K562 (cell line): ENCODE measurements at regions not wholly inside any gene's neighbourhood (a gene's known extent, or its start where the extent isn't known, plus 50 kb on each side); places are given as distances from the start of the nearest gene placed in this dataset.

Source experiments
- ATAC-seq: fragments of 200-7000 bp; cut with Tn5 transposase; 3 replicates; pipeline ENCODE4 v1.9.1; 2020; ENCODE audit warnings: moderate library complexity
- BruUV-seq: library from RNA; stranded (reverse); fragments of 400-500 nt; replicated peaks from 2 replicates; lab custom pipeline; 2021; lab: Mats Ljungman, UMichigan
- CTCF ChIA-PET: fragments of 300-600 bp; formaldehyde crosslinking; extraction: SDS; loops from one replicate; lab custom pipeline; 2021; ENCODE audit warnings: low intra/inter-chr PET ratio; lab: Yijun Ruan, JAX
- POLR2A ChIA-PET: fragments of 300-600, 350-650 bp; sonication (Branson Sonifier 250); formaldehyde crosslinking; extraction: SDS; loops from one replicate; lab custom pipeline; 2021; ENCODE audit warnings: antibody characterized with exemption, inconsistent platforms; lab: Yijun Ruan, JAX
- DNase-seq, 4 experiments: peaks; one replicate each; pipeline versions ENCODE4 v3.0.0 to v3.0.0-alpha.2; 2011 to 2018; ENCODE audit warnings: low spot score in 3 of 4, mixed read lengths in 3 of 4; ENCODE audit errors: extremely low read depth in 1 of 4
- FAIRE-seq: peaks from 2 replicates; lab custom pipeline; 2011; peaks lifted over from hg19 to GRCh38; lab: Jason Lieb, UNC
- H2AFZ ChIP-seq: 2 replicates; pipeline ENCODE4 v1.6.0; 2011; ENCODE audit warnings: low read depth, low read length, control low read depth, inconsistent platforms
- H3K27ac ChIP-seq: fragments of 200-600 bp; 3 replicates; pipeline ENCODE4 v1.8.0; 2011; ENCODE audit warnings: low read depth, mild to moderate bottlenecking, control low read depth, inconsistent platforms, low read length, moderate library complexity, mixed read lengths; ENCODE audit errors: extremely low read depth
- H3K27me3 ChIP-seq, 2 experiments: fragments of 300-600 bp in 1 of 2; 2 replicates in 1 of 2; 3 replicates in 1 of 2; pipeline versions ENCODE4 v1.6.0 to v1.8.0; 2011; ENCODE audit warnings: inconsistent platforms in 2 of 2, low read length in 2 of 2, mild to moderate bottlenecking in 1 of 2, mixed read lengths in 1 of 2, moderate library complexity in 1 of 2; ENCODE audit not compliant: control insufficient read depth in 2 of 2, insufficient read depth in 2 of 2
- H3K36me3 ChIP-seq: fragments of 300-600 bp; 3 replicates; pipeline ENCODE4 v1.8.0; 2011; ENCODE audit warnings: mild to moderate bottlenecking, low read length, inconsistent platforms; ENCODE audit not compliant: control insufficient read depth, insufficient read depth
- H3K4me1 ChIP-seq, 2 experiments: fragments of 200-600 bp in 1 of 2; replicated peaks in 1 of 2; 2 replicates in 1 of 2; 3 replicates in 1 of 2; pipeline versions ENCODE4 v1.5.1 to v1.8.0; 2011; ENCODE audit warnings: inconsistent platforms in 2 of 2, low read length in 2 of 2, mild to moderate bottlenecking in 1 of 2, mixed read lengths in 1 of 2, moderate library complexity in 1 of 2; ENCODE audit not compliant: control insufficient read depth in 2 of 2, insufficient read depth in 2 of 2
- H3K4me2 ChIP-seq: 2 replicates; pipeline ENCODE4 v1.6.1; 2011; ENCODE audit warnings: low read length, control low read depth, inconsistent platforms, mixed read lengths; ENCODE audit not compliant: insufficient read depth
- H3K4me3 ChIP-seq: fragments of 200-600 bp; sonication (generic), shearing (Covaris generic); 2 replicates; pipeline ENCODE4 v1.5.1; 2016; ENCODE audit warnings: control low read depth, inconsistent platforms
- H3K79me2 ChIP-seq: fragments of 200-600 bp; 3 replicates; pipeline ENCODE4 v1.8.0; 2011; ENCODE audit warnings: low read length, inconsistent platforms; ENCODE audit not compliant: control insufficient read depth, insufficient read depth
- H3K9ac ChIP-seq, 2 experiments: 2 replicates each; pipeline versions ENCODE4 v1.6.0 to v1.6.1; 2011; ENCODE audit warnings: low read depth in 2 of 2, low read length in 2 of 2, control low read depth in 1 of 2, inconsistent platforms in 1 of 2, mild to moderate bottlenecking in 1 of 2, mixed read lengths in 1 of 2; ENCODE audit not compliant: insufficient read depth in 1 of 2
- H3K9me1 ChIP-seq: one replicate; pipeline ENCODE4 v1.6.0; 2011; ENCODE audit warnings: inconsistent platforms, mild to moderate bottlenecking, low read length, moderate library complexity; ENCODE audit not compliant: control insufficient read depth, insufficient read depth
- H3K9me3 ChIP-seq: replicated peaks from 2 replicates; pipeline ENCODE4 v1.5.1; 2011; ENCODE audit warnings: low read depth, low read length, inconsistent platforms; ENCODE audit not compliant: control insufficient read depth, insufficient read depth
- H4K20me1 ChIP-seq: replicated peaks from 2 replicates; pipeline ENCODE4 v1.6.1; 2011; ENCODE audit warnings: low read length, inconsistent platforms, mixed read lengths; ENCODE audit not compliant: control insufficient read depth, insufficient read depth
- ATF1 ChIP-seq, 2 experiments: fragments of 450-650 bp in 1 of 2; IDR thresholded peaks; 2 replicates each; pipeline ENCODE4 v1.6.1; 2016; ENCODE audit warnings: missing compliant biosample characterization in 1 of 2, missing genetic modification characterization in 1 of 2
- CBFB ChIP-seq: sonication (generic); formaldehyde crosslinking; IDR thresholded peaks from 2 replicates; pipeline ENCODE4 v1.4.0; 2020; ENCODE audit warnings: mild to moderate bottlenecking, missing genetic modification reagents
- CBX2 ChIP-seq: fragments of 200-600 bp; sonication (generic); IDR thresholded peaks from one replicate; pipeline ENCODE4 v1.6.1; 2012; ENCODE audit warnings: mild to moderate bottlenecking, low read length, inconsistent platforms; ENCODE audit not compliant: insufficient read depth, poor library complexity, severe bottlenecking
- CC2D1A ChIP-seq: fragments of 450-650 bp; IDR thresholded peaks from 2 replicates; pipeline ENCODE4 v1.6.1; 2017; ENCODE audit warnings: mild to moderate bottlenecking
- CGGBP1 ChIP-seq: fragments of 250-450 bp; sonication (Bioruptor Pico); IDR thresholded peaks from 2 replicates; pipeline ENCODE4 v1.9.0; 2021; ENCODE audit warnings: mild to moderate bottlenecking
- DACH1 ChIP-seq: fragments of 450-650 bp; IDR thresholded peaks from 2 replicates; pipeline ENCODE4 v1.6.1; 2018; ENCODE audit not compliant: partially characterized antibody
- EGR1 ChIP-seq: fragments of 450-650 bp; conservative IDR thresholded peaks from 2 replicates; pipeline ENCODE4 v1.6.1; 2017; ENCODE audit warnings: mild to moderate bottlenecking
- FOSL1 ChIP-seq: fragments of 200-800 bp; sonication (Bioruptor generic); conservative IDR thresholded peaks from 2 replicates; pipeline ENCODE4 v1.6.1; 2016; ENCODE audit warnings: missing genetic modification characterization, missing compliant biosample characterization
- NCOA1 ChIP-seq: fragments of 450-650 bp; IDR thresholded peaks from 2 replicates; pipeline ENCODE4 v1.6.1; 2016; ENCODE audit warnings: low read depth
- NFIX ChIP-seq: fragments of 250-450 bp; sonication (Bioruptor Pico); IDR thresholded peaks from 2 replicates; pipeline ENCODE4 v1.4.0; 2020; ENCODE audit warnings: low read depth, mild to moderate bottlenecking, moderate library complexity
- NFXL1 ChIP-seq: fragments of 450-650 bp; formaldehyde crosslinking; IDR thresholded peaks from 2 replicates; pipeline ENCODE4 v1.4.0; 2021; ENCODE audit warnings: mild to moderate bottlenecking
- STAT5A ChIP-seq: IDR thresholded peaks from 2 replicates; pipeline ENCODE4 v1.6.1; 2012; ENCODE audit warnings: low read length, inconsistent platforms, borderline replicate concordance
- VEZF1 ChIP-seq: fragments of 200-800 bp; sonication (Bioruptor generic); IDR thresholded peaks from 2 replicates; pipeline ENCODE4 v1.6.1; 2017; ENCODE audit warnings: missing genetic modification characterization, missing compliant biosample characterization
- WGBS: fragments of 100-300 bp; shearing (Covaris generic); methylation state at CpG from one replicate; pipeline ENCODE4 v1.1.6; 2016; ENCODE audit warnings: low coverage, mixed read lengths; ENCODE audit not compliant: insufficient coverage; ENCODE audit errors: missing lambda C conversion rate; 5-methylcytosine and 5-hydroxymethylcytosine counted together
- in situ Hi-C: fragments of 300-500 bp; cut with MboI; formaldehyde crosslinking; loops from 4 replicates; pipeline ENCODE4 v1.15.0; 2018; ENCODE audit warnings: inconsistent platforms, mixed read lengths
- intact Hi-C: fragments of 100-400 bp; cut with micrococcal nuclease; formaldehyde crosslinking; loops from 2 replicates; pipeline ENCODE4 v1.14.2; 2022
- TF ChIP-seq, protein P1 (sequence below): fragments of 450-650 bp; formaldehyde crosslinking; IDR thresholded peaks from 2 replicates; pipeline ENCODE4 v1.4.0; 2022; ENCODE audit warnings: missing genetic modification characterization
- TF ChIP-seq, protein P2 (sequence below), 3 experiments: fragments of 200-800 bp in 1 of 3; fragments of 250-450 bp in 1 of 3; fragments of 450-650 bp in 1 of 3; sonication (Bioruptor Pico) in 1 of 3; sonication (Bioruptor generic) in 1 of 3; formaldehyde crosslinking in 1 of 3; IDR thresholded peaks; 2 replicates each; pipeline versions ENCODE4 v1.6.1 to v1.8.0; 2016 to 2022; ENCODE audit warnings: mild to moderate bottlenecking in 2 of 3, missing genetic modification characterization in 2 of 3, missing compliant biosample characterization in 1 of 3, moderate library complexity in 1 of 3
- TF ChIP-seq, protein P3 (sequence below): conservative IDR thresholded peaks from 2 replicates; pipeline ENCODE4 v1.6.1; 2011; ENCODE audit warnings: low read depth, mild to moderate bottlenecking, low read length; ENCODE audit not compliant: control insufficient read depth

DNA sequence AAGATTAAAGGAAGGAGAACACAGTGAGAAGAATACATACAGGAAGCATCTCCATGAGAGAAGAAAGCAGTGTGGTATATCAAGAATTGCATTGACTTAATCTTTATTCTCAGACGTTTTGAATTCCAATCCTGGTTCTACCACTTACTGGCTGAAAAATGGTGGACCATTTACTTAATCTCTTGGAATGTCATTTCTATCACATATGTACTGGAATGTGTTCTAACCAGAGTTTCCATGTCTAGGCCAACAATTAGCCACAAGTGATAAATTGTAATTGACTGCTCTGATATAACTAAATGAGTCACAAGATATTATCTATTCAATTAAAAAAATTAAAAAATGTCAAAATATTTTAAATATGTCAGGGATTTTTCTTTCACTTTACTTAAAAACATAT, 626.1 kb downstream of the PTPRC start:
- Histone ChIP-seq H3K9me1 (no peaks in the 10 kb centered on the region), H2AFZ (no peak overlapping the region), H3K79me2 (no peaks in the 10 kb centered on the region), H4K20me1 (no peaks in the 10 kb centered on the region), H3K4me1 (no peaks in the 10 kb centered on the region), H3K9me3 (no peaks in the 10 kb centered on the region; the same call in 1 of the 2 replicates), H3K27ac (no peak overlapping the region), H3K27me3 (no peaks in the 10 kb centered on the region), H3K4me2 (no peak overlapping the region), H3K4me3 (no peak overlapping the region), H3K9ac (no peak overlapping the region), H3K36me3 (no peaks in the 10 kb centered on the region)
- intact Hi-C loops: no loop called here
- ATAC-seq: no peak
- 0% methylated on average over 1 of the region's 1 CpG for WGBS
- FAIRE-seq: no peak
- ChIA-PET POLR2A (no interaction called here), CTCF (no interaction called here)
- DNase-seq: no peak
- in situ Hi-C loops: no loop called here
- no TSS peak for BruUV-seq
- TF ChIP-seq VEZF1 (CRISPR knock-in tag) (no peak), CBX2 (no peak), CGGBP1 (CRISPR knock-in tag) (no peak), CC2D1A (no peak), DACH1 (no peak), FOSL1 (tag) (no peak), ATF1 (CRISPR knock-in tag; IDR thresholded peaks at IDR 0.05) (no peak), ATF1 (tag; IDR thresholded peaks at IDR 0.05) (no peak), NFXL1 (no peak), STAT5A (no peak), EGR1 (no peak), CBFB (CRISPR knock-in tag) (no peak), NFIX (no peak), NCOA1 (no peak)
- TF ChIP-seq, protein P1, sequence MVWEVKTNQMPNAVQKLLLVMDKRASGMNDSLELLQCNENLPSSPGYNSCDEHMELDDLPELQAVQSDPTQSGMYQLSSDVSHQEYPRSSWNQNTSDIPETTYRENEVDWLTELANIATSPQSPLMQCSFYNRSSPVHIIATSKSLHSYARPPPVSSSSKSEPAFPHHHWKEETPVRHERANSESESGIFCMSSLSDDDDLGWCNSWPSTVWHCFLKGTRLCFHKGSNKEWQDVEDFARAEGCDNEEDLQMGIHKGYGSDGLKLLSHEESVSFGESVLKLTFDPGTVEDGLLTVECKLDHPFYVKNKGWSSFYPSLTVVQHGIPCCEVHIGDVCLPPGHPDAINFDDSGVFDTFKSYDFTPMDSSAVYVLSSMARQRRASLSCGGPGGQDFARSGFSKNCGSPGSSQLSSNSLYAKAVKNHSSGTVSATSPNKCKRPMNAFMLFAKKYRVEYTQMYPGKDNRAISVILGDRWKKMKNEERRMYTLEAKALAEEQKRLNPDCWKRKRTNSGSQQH (CRISPR knock-in tag): no peak
- TF ChIP-seq, protein P2, sequence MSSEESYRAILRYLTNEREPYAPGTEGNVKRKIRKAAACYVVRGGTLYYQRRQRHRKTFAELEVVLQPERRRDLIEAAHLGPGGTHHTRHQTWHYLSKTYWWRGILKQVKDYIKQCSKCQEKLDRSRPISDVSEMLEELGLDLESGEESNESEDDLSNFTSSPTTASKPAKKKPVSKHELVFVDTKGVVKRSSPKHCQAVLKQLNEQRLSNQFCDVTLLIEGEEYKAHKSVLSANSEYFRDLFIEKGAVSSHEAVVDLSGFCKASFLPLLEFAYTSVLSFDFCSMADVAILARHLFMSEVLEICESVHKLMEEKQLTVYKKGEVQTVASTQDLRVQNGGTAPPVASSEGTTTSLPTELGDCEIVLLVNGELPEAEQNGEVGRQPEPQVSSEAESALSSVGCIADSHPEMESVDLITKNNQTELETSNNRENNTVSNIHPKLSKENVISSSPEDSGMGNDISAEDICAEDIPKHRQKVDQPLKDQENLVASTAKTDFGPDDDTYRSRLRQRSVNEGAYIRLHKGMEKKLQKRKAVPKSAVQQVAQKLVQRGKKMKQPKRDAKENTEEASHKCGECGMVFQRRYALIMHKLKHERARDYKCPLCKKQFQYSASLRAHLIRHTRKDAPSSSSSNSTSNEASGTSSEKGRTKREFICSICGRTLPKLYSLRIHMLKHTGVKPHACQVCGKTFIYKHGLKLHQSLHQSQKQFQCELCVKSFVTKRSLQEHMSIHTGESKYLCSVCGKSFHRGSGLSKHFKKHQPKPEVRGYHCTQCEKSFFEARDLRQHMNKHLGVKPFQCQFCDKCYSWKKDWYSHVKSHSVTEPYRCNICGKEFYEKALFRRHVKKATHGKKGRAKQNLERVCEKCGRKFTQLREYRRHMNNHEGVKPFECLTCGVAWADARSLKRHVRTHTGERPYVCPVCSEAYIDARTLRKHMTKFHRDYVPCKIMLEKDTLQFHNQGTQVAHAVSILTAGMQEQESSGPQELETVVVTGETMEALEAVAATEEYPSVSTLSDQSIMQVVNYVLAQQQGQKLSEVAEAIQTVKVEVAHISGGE (CRISPR knock-in tag; IDR thresholded peaks at IDR 0.05): no peak
- TF ChIP-seq, protein P3, sequence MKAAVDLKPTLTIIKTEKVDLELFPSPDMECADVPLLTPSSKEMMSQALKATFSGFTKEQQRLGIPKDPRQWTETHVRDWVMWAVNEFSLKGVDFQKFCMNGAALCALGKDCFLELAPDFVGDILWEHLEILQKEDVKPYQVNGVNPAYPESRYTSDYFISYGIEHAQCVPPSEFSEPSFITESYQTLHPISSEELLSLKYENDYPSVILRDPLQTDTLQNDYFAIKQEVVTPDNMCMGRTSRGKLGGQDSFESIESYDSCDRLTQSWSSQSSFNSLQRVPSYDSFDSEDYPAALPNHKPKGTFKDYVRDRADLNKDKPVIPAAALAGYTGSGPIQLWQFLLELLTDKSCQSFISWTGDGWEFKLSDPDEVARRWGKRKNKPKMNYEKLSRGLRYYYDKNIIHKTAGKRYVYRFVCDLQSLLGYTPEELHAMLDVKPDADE: no peak
